C4-2B (cell line): ENCODE measurements at regions not wholly inside any gene's neighbourhood (a gene's known extent, or its start where the extent isn't known, plus 50 kb on each side); places are given as distances from the start of the nearest gene placed in this dataset.
A peak's percentile ranks its signal among the peaks of the same experiment; 100 is the strongest.

Experiments
- H3K27ac ChIP-seq: fragments of 450-650 bp; 2 replicates; pipeline ENCODE4 v1.5.1; 2017
- CTCF ChIP-seq: fragments of 450-650 bp; conservative IDR thresholded peaks from 2 replicates; pipeline ENCODE4 v1.5.1; 2017; ENCODE audit warnings: mild to moderate bottlenecking
- ZFX ChIP-seq: fragments of 450-650 bp; IDR thresholded peaks from 2 replicates; pipeline ENCODE4 v1.6.1; 2017

- no peak overlapping the region for H3K27ac ChIP-seq
- no peak for TF ChIP-seq CTCF
- no peak for TF ChIP-seq ZFX
Measured at GRCh38 chr10:120386896-120387295, 70.1 kb upstream of the PLPP4 start.

- no peak overlapping the region for H3K27ac ChIP-seq
- TF ChIP-seq CTCF, result no peak
- TF ChIP-seq ZFX, result no peak
Measured at GRCh38 chr10:120387326-120387725, 69.7 kb upstream of the PLPP4 start.

- no peak for TF ChIP-seq CTCF
- no peak for TF ChIP-seq ZFX
Measured at GRCh38 chr10:120392245-120392644, 64.8 kb upstream of the PLPP4 start.

GRCh38 chr10:120392671-120393079, 64.4 kb upstream of the PLPP4 start:
- TF ChIP-seq ZFX (no peak), CTCF (no peak)
- H3K27ac ChIP-seq, result peak overlapping the region; percentile 87

More at GRCh38 chr10:120392245-120392644, 64.8 kb upstream of the PLPP4 start:
- peak overlapping the region; percentile 87 for H3K27ac ChIP-seq

GRCh38 chr10:120394446-120394845, 62.6 kb upstream of the PLPP4 start:
- TF ChIP-seq CTCF, result no peak
- no peak for TF ChIP-seq ZFX
- peak overlapping the region; percentile 87 for H3K27ac ChIP-seq

- H3K27ac ChIP-seq, result peak overlapping the region; percentile 55; the same call in 1 of the 2 replicates
- TF ChIP-seq CTCF (no peak), ZFX (no peak)
Measured at GRCh38 chr10:120396228-120396627, 60.8 kb upstream of the PLPP4 start.

GRCh38 chr10:120398180-120398579, 58.8 kb upstream of the PLPP4 start:
- TF ChIP-seq ZFX (no peak), CTCF (no peak)
- no peak overlapping the region for H3K27ac ChIP-seq
